HCT116 (cell line): ENCODE measurements at regions not wholly inside any gene's neighbourhood (a gene's known extent, or its start where the extent isn't known, plus 50 kb on each side); places are given as distances from the start of the nearest gene placed in this dataset.

ENCODE experiments used
- ATAC-seq: fragments of 200-7000 bp; cut with Tn5 transposase; 2 replicates; pipeline ENCODE4 v1.9.1; 2020; ENCODE audit warnings: mild to moderate bottlenecking, moderate library complexity
- BruUV-seq: library from RNA; stranded (reverse); fragments of 400-500 nt; replicated peaks from 2 replicates; lab custom pipeline; 2021; lab: Mats Ljungman, UMichigan
- CTCF ChIA-PET: fragments of 300-600 bp; sonication (Branson Sonifier 250); formaldehyde crosslinking; loops from one replicate; lab custom pipeline; 2021; ENCODE audit warnings: antibody characterized with exemption; lab: Charles Lee
- POLR2A ChIA-PET: fragments of 300-600, 350-600 bp; sonication (Branson Sonifier 250); formaldehyde crosslinking; loops from one replicate; lab custom pipeline; 2021; ENCODE audit warnings: antibody characterized with exemption; lab: Charles Lee
- RAD21 ChIA-PET, 2 experiments: fragments of 300-600 bp; sonication (Branson Sonifier 250); formaldehyde crosslinking; loops; one replicate each; lab custom pipeline; 2023; ENCODE audit warnings: low total read pairs in 2 of 2; ENCODE audit not compliant: uncharacterized antibody in 2 of 2, unreplicated experiment in 2 of 2, low non-redundant PET in 1 of 2; lab: Charles Lee
- DNase-seq: peaks from one replicate; pipeline ENCODE4 v3.0.0-alpha.2; 2010; ENCODE audit warnings: low read depth, low spot score
- H2AFZ ChIP-seq: fragments of 200-600 bp; shearing (Covaris generic), sonication (generic); 2 replicates; pipeline ENCODE4 v1.6.1; 2017; ENCODE audit warnings: low read depth, mixed run types, mixed read lengths, antibody characterized with exemption, low read length; ENCODE audit not compliant: poor library complexity, severe bottlenecking
- H3K27ac ChIP-seq: 2 replicates; pipeline ENCODE4 v1.5.1; 2012; ENCODE audit warnings: low read depth, low read length
- H3K27me3 ChIP-seq: fragments of 200-600 bp; sonication (generic); 2 replicates; pipeline ENCODE4 v1.6.1; 2016; ENCODE audit warnings: mixed run types, low read length, mixed read lengths; ENCODE audit not compliant: insufficient read depth
- H3K36me3 ChIP-seq, 2 experiments: fragments of 200-500 bp in 1 of 2; fragments of 200-600 bp in 1 of 2; sonication (Bioruptor generic) in 1 of 2; sonication (generic) in 1 of 2; 2 replicates each; pipeline versions ENCODE4 v1.5.1 to v1.6.1; 2014 to 2016; ENCODE audit warnings: low read length in 2 of 2, inconsistent platforms in 1 of 2, mixed read lengths in 1 of 2, mixed run types in 1 of 2; ENCODE audit not compliant: insufficient read depth in 2 of 2, control insufficient read depth in 1 of 2
- H3K4me1 ChIP-seq, 2 experiments: fragments of 200-600 bp in 1 of 2; sonication (generic) in 1 of 2; 2 replicates each; pipeline versions ENCODE4 v1.5.1 to v1.6.1; 2012 to 2017; ENCODE audit warnings: low read length in 2 of 2, inconsistent platforms in 1 of 2, mild to moderate bottlenecking in 1 of 2, mixed read lengths in 1 of 2, mixed run types in 1 of 2, moderate library complexity in 1 of 2; ENCODE audit not compliant: insufficient read depth in 2 of 2, control insufficient read depth in 1 of 2
- H3K4me2 ChIP-seq: fragments of 200-600 bp; sonication (generic); 2 replicates; pipeline ENCODE4 v1.6.1; 2017; ENCODE audit warnings: mixed run types, low read length, mixed read lengths
- H3K4me3 ChIP-seq, 2 experiments: fragments of 200-600 bp in 1 of 2; sonication (generic) in 1 of 2; replicated peaks in 1 of 2; 2 replicates each; pipeline ENCODE4 v1.5.1; 2011 to 2016; ENCODE audit warnings: low read length in 2 of 2, control low read depth in 1 of 2, low read depth in 1 of 2, mild to moderate bottlenecking in 1 of 2, mixed read lengths in 1 of 2, mixed run types in 1 of 2
- H3K79me2 ChIP-seq: fragments of 200-600 bp; sonication (generic); 2 replicates; pipeline ENCODE4 v1.6.1; 2017; ENCODE audit warnings: mild to moderate bottlenecking, mixed run types, low read length, moderate library complexity, mixed read lengths; ENCODE audit not compliant: insufficient read depth
- H3K9ac ChIP-seq: fragments of 200-600 bp; sonication (generic); 2 replicates; pipeline ENCODE4 v1.6.1; 2016; ENCODE audit warnings: low read length, mixed read lengths
- H3K9me2 ChIP-seq: fragments of 200-600 bp; sonication (generic), shearing (Covaris generic); 2 replicates; pipeline ENCODE4 v1.6.1; 2017; ENCODE audit warnings: mixed run types, mild to moderate bottlenecking, moderate library complexity; ENCODE audit not compliant: insufficient read depth
- H3K9me3 ChIP-seq, 2 experiments: fragments of 200-500 bp in 1 of 2; fragments of 200-600 bp in 1 of 2; sonication (Bioruptor generic) in 1 of 2; sonication (generic) in 1 of 2; 2 replicates each; pipeline ENCODE4 v1.6.1; 2014 to 2017; ENCODE audit warnings: low read length in 2 of 2, mixed read lengths in 2 of 2, inconsistent platforms in 1 of 2, low read depth in 1 of 2, mild to moderate bottlenecking in 1 of 2, mixed run types in 1 of 2, moderate library complexity in 1 of 2; ENCODE audit not compliant: control insufficient read depth in 1 of 2, insufficient read depth in 1 of 2
- H4K20me1 ChIP-seq: fragments of 200-600 bp; sonication (generic), shearing (Covaris generic); 2 replicates; pipeline ENCODE4 v1.6.1; 2017; ENCODE audit warnings: mixed run types, mild to moderate bottlenecking, moderate library complexity; ENCODE audit not compliant: insufficient read depth
- ELF1 ChIP-seq: IDR thresholded peaks from 2 replicates; pipeline ENCODE4 v1.6.1; 2012; ENCODE audit warnings: low read depth, borderline replicate concordance
- EZH2phosphoT487 ChIP-seq: fragments of 200-600 bp; IDR thresholded peaks from 2 replicates; pipeline ENCODE4 v1.6.1; 2018; ENCODE audit warnings: antibody characterized with exemption, borderline replicate concordance
- JUND ChIP-seq: IDR thresholded peaks from 2 replicates; pipeline ENCODE4 v1.6.1; 2012
- RAD21 ChIP-seq: IDR thresholded peaks from 2 replicates; pipeline ENCODE4 v1.6.1; 2012; ENCODE audit warnings: low read depth, mild to moderate bottlenecking
- SRF ChIP-seq: IDR thresholded peaks from 2 replicates; pipeline ENCODE4 v1.6.1; 2012; ENCODE audit warnings: low read depth
- TCF7L2 ChIP-seq: IDR thresholded peaks from 2 replicates; pipeline ENCODE4 v1.7.0; 2011; ENCODE audit warnings: borderline replicate concordance, inconsistent platforms; ENCODE audit not compliant: insufficient read depth, insufficient read length; ENCODE audit errors: extremely low read depth
- YY1 ChIP-seq: IDR thresholded peaks from 2 replicates; pipeline ENCODE4 v1.6.1; 2011; ENCODE audit warnings: low read length, low read depth, moderate library complexity, mild to moderate bottlenecking; ENCODE audit not compliant: insufficient replicate concordance; ENCODE audit errors: extremely low read depth
- intact Hi-C: fragments of 100-400 bp; cut with micrococcal nuclease; formaldehyde crosslinking; loops from 2 replicates; pipeline ENCODE4 v1.10.0; 2022

DNA sequence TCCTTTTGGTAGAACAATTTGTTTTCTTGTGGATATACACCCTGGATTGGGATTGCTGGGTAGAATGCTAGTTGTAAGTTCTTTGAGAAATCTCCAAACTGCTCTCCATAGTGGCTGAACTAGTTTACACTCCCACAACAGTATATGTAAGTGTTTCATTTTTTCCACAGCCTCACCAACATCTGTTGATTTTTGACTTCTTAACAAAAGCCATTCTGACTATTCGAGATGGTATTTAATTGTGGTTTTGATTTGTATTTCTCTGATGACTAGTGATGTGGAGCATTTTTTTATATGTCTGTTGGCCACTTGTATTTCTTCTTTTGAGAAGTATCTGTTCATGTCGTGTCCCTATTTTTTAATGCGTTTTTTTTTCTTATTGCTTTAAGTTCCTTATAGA is 444.1 kb downstream of the CBLN4 start:
- DNase-seq, result no peak
- H3K27ac ChIP-seq, result no peak overlapping the region
- no peak overlapping the region for H3K4me3 ChIP-seq
- no peaks in the 10 kb centered on the region for H4K20me1 ChIP-seq
- intact Hi-C loops, result no loop called here
- H3K36me3 ChIP-seq, result no peaks in the 10 kb centered on the region
- TF ChIP-seq EZH2phosphoT487 (no peak), SRF (no peak), RAD21 (no peak), TCF7L2 (no peak), JUND (no peak)
- TF ChIP-seq, all 23 proteins: peak for 0
- Histone ChIP-seq H3K9ac (no peak overlapping the region), H3K27me3 (no peaks in the 10 kb centered on the region), H3K9me2 (no peaks in the 10 kb centered on the region), H3K9me3 (peaks cover 25 to 34% of the 10 kb centered on the region in 2 experiments; a peak in 2 of 4 replicates), H3K79me2 (no peaks in the 10 kb centered on the region), H2AFZ (no peak overlapping the region), H3K4me1 (no peaks in the 10 kb centered on the region), H3K4me2 (no peak overlapping the region)
- RAD21 ChIA-PET, result no interaction called here
- CTCF ChIA-PET, result no interaction called here
- POLR2A ChIA-PET, result no interaction called here
- no TSS peak for BruUV-seq
- ATAC-seq, result no peak

DNA sequence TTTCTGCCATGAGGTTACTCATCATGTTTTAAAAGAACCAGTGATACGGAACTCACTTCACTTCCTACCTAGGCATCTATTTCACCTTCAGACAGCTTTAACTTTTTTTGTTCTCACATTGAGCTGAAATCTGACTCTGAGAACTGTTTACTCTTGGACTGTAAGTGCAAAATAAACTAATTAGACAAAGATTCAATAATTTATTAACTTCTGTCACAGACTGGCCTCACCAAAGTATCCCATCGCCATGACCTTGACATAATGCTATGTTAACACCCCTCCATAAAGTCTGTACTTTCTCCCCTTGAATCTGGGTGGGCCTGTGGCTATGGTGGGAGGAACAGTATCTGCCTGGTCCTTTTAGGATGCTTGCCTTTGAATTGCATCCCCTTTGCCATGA is 448.1 kb downstream of the CBLN4 start:
- H3K9me3 ChIP-seq, result peaks cover 21 to 38% of the 10 kb centered on the region in 2 experiments; a peak in 2 of 4 replicates

More for the DNA sequence above, 448.1 kb downstream of the CBLN4 start:
- H3K9me2 ChIP-seq, result no peaks in the 10 kb centered on the region
- H3K4me3 ChIP-seq, result no peak overlapping the region
- CTCF ChIA-PET, result no interaction called here
- H3K4me1 ChIP-seq, result no peaks in the 10 kb centered on the region
- RAD21 ChIA-PET, result no interaction called here
- no peaks in the 10 kb centered on the region for H3K27me3 ChIP-seq
- no peaks in the 10 kb centered on the region for H4K20me1 ChIP-seq
- ATAC-seq, result no peak
- no peak overlapping the region for H3K4me2 ChIP-seq
- intact Hi-C loops, result no loop called here
- no peaks in the 10 kb centered on the region for H3K79me2 ChIP-seq
- TF ChIP-seq YY1 (no peak), ELF1 (no peak)
- POLR2A ChIA-PET, result no interaction called here
- H2AFZ ChIP-seq, result no peak overlapping the region
- no TSS peak for BruUV-seq
- DNase-seq, result no peak
- H3K27ac ChIP-seq, result no peak overlapping the region
- no peak overlapping the region for H3K9ac ChIP-seq
- no peaks in the 10 kb centered on the region for H3K36me3 ChIP-seq
